Glutamatergic neuron (in vitro differentiated cells): ENCODE measurements at regions not wholly inside any gene's neighbourhood (a gene's known extent, or its start where the extent isn't known, plus 50 kb on each side); places are given as distances from the start of the nearest gene placed in this dataset.

Experiments used
- DNase-seq: peaks from one replicate; pipeline ENCODE4 v3.0.0; 2022
- H3K27ac Mint-ChIP-seq: one replicate; pipeline ENCODE4 v1.8.0; 2020; ENCODE audit warnings: mild to moderate bottlenecking, mixed read lengths, inconsistent platforms; ENCODE audit not compliant: unreplicated experiment
- H3K27me3 Mint-ChIP-seq: one replicate; pipeline ENCODE4 v1.8.0; 2020; ENCODE audit warnings: mild to moderate bottlenecking, moderate library complexity, mixed read lengths, inconsistent platforms; ENCODE audit not compliant: unreplicated experiment
- H3K36me3 Mint-ChIP-seq: one replicate; pipeline ENCODE4 v1.8.0; 2020; ENCODE audit warnings: mild to moderate bottlenecking, mixed read lengths, inconsistent platforms; ENCODE audit not compliant: unreplicated experiment
- H3K4me1 Mint-ChIP-seq: one replicate; pipeline ENCODE4 v1.8.0; 2020; ENCODE audit warnings: mild to moderate bottlenecking, low read depth, mixed read lengths, inconsistent platforms; ENCODE audit not compliant: unreplicated experiment
- H3K4me3 Mint-ChIP-seq: one replicate; pipeline ENCODE4 v1.8.0; 2020; ENCODE audit warnings: mild to moderate bottlenecking, mixed read lengths, inconsistent platforms; ENCODE audit not compliant: unreplicated experiment
- H3K9me3 Mint-ChIP-seq: one replicate; pipeline ENCODE4 v1.8.0; 2020; ENCODE audit warnings: mild to moderate bottlenecking, moderate library complexity, mixed read lengths, inconsistent platforms; ENCODE audit not compliant: unreplicated experiment
- CTCF ChIP-seq: fragments of 200-600 bp; sonication (generic); IDR thresholded peaks from one replicate; pipeline ENCODE4 v1.5.0; 2021; ENCODE audit not compliant: partially characterized antibody, unreplicated experiment

- Mint-ChIP-seq H3K4me3 (no peak overlapping the region), H3K9me3 (peaks cover 4% of the 10 kb centered on the region), H3K36me3 (no peaks in the 10 kb centered on the region), H3K4me1 (no peaks in the 10 kb centered on the region), H3K27ac (no peak overlapping the region), H3K27me3 (no peaks in the 10 kb centered on the region)
- no peak for DNase-seq
- TF ChIP-seq CTCF, result no peak
These were observed 154.1 kb upstream of the MYLIP start for GRCh38 chr6:15974817-15975216.

- no peak overlapping the region for H3K4me3 Mint-ChIP-seq
- H3K36me3 Mint-ChIP-seq, result no peaks in the 10 kb centered on the region
- H3K9me3 Mint-ChIP-seq, result peaks cover 4% of the 10 kb centered on the region
- H3K4me1 Mint-ChIP-seq, result no peaks in the 10 kb centered on the region
- no peak for DNase-seq
- no peaks in the 10 kb centered on the region for H3K27me3 Mint-ChIP-seq
- TF ChIP-seq CTCF, result no peak
- H3K27ac Mint-ChIP-seq, result no peak overlapping the region
These were observed 158.4 kb upstream of the MYLIP start for GRCh38 chr6:15970517-15970916.

GRCh38 chr6:15969236-15969778 lies 159.6 kb upstream of the MYLIP start:
- H3K27ac Mint-ChIP-seq, result no peak overlapping the region
- no peaks in the 10 kb centered on the region for H3K27me3 Mint-ChIP-seq

GRCh38 chr6:15968519-15968918 lies 160.4 kb upstream of the MYLIP start:
- Mint-ChIP-seq H3K4me1 (no peaks in the 10 kb centered on the region), H3K9me3 (no peaks in the 10 kb centered on the region), H3K27me3 (no peaks in the 10 kb centered on the region), H3K36me3 (no peaks in the 10 kb centered on the region), H3K27ac (no peak overlapping the region), H3K4me3 (no peak overlapping the region)
- DNase-seq, result no peak
- no peak for TF ChIP-seq CTCF

More at GRCh38 chr6:15969236-15969778, 159.6 kb upstream of the MYLIP start:
- H3K4me1 Mint-ChIP-seq, result no peaks in the 10 kb centered on the region
- no peak for TF ChIP-seq CTCF
- DNase-seq, result no peak
- H3K4me3 Mint-ChIP-seq, result no peak overlapping the region
- H3K36me3 Mint-ChIP-seq, result no peaks in the 10 kb centered on the region
- H3K9me3 Mint-ChIP-seq, result peaks cover 4% of the 10 kb centered on the region

GRCh38 chr6:15966000-15966520 lies 162.8 kb upstream of the MYLIP start:
- no peak overlapping the region for H3K4me3 Mint-ChIP-seq
- no peaks in the 10 kb centered on the region for H3K36me3 Mint-ChIP-seq
- H3K9me3 Mint-ChIP-seq, result no peaks in the 10 kb centered on the region
- no peak overlapping the region for H3K27ac Mint-ChIP-seq
- DNase-seq, result no peak
- TF ChIP-seq CTCF, result no peak
- peaks cover 2% of the 10 kb centered on the region for H3K4me1 Mint-ChIP-seq
- H3K27me3 Mint-ChIP-seq, result no peaks in the 10 kb centered on the region
